ENCODE measurements at regions not wholly inside any gene's neighbourhood (a gene's known extent, or its start where the extent isn't known, plus 50 kb on each side); places are given as distances from the start of the nearest gene placed in this dataset.

DNA sequence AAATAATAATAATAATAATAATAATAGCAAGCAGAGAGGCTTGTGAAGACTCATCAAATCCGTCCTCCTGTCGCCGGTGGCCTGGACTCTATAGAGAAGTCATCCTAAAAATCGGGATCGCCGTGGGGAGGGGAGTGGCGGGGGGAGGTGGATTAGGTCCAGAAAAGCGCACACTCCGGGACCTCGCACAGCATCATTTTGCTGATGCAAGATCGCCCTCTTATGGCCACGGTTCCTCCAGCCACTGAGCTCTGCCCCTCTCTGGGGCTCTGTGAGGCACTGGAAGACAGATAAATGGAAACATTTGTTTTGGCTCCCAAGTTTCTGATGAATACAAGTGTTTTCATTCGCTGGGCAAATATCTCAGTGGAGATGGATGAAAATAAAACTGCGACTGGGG is 612.0 kb downstream of the MATN1 start:
- TF ChIP-seq, protein P1, sequence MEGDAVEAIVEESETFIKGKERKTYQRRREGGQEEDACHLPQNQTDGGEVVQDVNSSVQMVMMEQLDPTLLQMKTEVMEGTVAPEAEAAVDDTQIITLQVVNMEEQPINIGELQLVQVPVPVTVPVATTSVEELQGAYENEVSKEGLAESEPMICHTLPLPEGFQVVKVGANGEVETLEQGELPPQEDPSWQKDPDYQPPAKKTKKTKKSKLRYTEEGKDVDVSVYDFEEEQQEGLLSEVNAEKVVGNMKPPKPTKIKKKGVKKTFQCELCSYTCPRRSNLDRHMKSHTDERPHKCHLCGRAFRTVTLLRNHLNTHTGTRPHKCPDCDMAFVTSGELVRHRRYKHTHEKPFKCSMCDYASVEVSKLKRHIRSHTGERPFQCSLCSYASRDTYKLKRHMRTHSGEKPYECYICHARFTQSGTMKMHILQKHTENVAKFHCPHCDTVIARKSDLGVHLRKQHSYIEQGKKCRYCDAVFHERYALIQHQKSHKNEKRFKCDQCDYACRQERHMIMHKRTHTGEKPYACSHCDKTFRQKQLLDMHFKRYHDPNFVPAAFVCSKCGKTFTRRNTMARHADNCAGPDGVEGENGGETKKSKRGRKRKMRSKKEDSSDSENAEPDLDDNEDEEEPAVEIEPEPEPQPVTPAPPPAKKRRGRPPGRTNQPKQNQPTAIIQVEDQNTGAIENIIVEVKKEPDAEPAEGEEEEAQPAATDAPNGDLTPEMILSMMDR (IDR thresholded peaks at IDR 0.05; ENCODE audit: insufficient read depth, low read depth, low read length, missing control alignments): peak; percentile 55

DNA sequence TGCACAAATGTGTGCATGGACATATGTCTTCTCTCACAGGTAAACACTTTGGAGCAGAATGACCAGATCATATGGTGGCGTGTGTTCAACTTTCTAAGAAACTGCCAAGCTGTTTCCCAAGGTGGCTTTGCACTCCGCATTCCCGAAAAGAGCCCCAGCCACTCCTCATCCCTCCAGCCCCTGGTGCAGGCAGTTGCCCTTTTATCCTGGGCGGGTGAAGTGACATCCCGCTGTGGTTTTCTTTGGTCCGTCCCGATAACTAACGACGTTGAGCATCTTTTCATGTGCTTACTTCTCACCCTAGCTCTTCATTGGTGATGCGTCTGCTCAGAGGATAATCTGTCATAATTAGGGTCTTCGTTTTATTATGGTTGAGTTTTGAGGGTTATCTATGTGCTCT is 612.5 kb downstream of the MATN1 start:
- H3K4me3 ChIP-seq (ENCODE audit: low read length): no peak overlapping the region
- TF ChIP-seq, protein P1 (IDR thresholded peaks at IDR 0.05; ENCODE audit: insufficient read depth, low read depth, low read length, missing control alignments): no peak
- DNase-seq (ENCODE audit: low read depth): no peak

More for the DNA sequence above, 612.0 kb downstream of the MATN1 start:
- peak; percentile 19 for DNase-seq (ENCODE audit: low read depth)
- H3K4me3 ChIP-seq (ENCODE audit: low read length): no peak overlapping the region

DNA sequence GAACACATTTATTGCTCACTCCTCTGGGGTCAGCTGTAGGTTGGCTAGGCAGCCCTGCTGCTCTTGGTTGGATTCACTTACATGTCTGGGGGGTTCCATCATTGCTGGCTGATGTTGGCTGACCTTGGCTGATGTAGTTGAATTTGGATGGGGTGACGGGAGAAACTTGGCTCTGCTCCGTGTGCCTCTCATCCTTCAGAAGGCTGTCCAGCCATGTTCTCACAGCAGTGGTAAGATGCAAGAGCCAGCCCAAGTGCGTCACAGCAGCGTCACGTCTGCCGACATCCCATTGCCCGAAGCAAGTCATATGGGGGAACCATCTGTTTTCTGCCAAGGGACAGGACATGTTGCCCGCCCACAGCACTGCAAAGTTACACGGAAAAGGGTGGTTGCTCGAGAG is 613.5 kb downstream of the MATN1 start:
- TF ChIP-seq, protein P1 (IDR thresholded peaks at IDR 0.05; ENCODE audit: insufficient read depth, low read depth, low read length, missing control alignments): no peak
- no peak for DNase-seq (ENCODE audit: low read depth)
- H3K4me3 ChIP-seq (ENCODE audit: low read length): no peak overlapping the region

DNA sequence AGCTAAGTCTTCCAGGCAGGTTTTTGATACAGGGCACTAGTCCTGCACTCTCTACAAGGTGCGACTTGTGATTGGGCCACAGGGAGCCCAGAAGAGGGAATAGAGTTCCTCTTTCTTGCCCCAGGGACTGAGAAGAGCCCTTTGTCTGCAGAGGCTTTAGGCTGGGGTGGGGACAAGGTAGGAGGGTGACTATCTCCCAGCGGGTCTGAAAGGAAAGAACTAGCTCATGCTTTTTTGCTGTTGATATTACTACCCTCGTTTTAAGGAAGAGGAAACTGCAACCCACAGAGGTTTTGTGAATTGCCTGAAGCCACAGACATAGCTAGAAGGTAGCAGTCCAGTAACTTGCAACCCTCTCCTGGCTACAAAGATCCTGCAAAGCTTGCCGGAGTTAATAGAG is 615.2 kb downstream of the MATN1 start:
- no peak overlapping the region for H3K4me3 ChIP-seq (ENCODE audit: low read length)
- no peak for DNase-seq (ENCODE audit: low read depth)
- TF ChIP-seq, protein P1 (IDR thresholded peaks at IDR 0.05; ENCODE audit: insufficient read depth, low read depth, low read length, missing control alignments): no peak

DNA sequence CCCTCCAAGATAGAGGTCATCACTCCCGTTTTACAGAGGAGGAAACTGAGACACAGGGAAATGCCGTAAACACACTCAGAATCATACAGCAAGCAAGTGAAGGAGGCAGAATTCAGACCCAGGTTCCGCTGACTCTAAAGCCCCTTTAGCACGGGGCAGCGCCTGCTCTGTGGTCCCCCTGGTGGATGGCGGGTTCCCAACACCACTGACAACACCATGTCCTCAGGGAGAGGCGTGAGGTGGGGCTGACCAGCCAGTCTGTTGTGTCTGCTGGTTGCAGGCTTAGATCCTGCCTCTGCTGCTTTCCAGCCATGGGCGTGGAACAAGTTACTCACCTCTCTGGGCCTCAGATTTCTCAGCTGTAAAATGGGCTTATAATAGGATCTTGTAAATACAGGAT is 617.3 kb downstream of the MATN1 start:
- TF ChIP-seq, protein P1 (IDR thresholded peaks at IDR 0.05; ENCODE audit: insufficient read depth, low read depth, low read length, missing control alignments): peak; percentile 24
- H3K4me3 ChIP-seq (ENCODE audit: low read length): no peak overlapping the region
- DNase-seq (ENCODE audit: low read depth): peak; percentile 18

DNA sequence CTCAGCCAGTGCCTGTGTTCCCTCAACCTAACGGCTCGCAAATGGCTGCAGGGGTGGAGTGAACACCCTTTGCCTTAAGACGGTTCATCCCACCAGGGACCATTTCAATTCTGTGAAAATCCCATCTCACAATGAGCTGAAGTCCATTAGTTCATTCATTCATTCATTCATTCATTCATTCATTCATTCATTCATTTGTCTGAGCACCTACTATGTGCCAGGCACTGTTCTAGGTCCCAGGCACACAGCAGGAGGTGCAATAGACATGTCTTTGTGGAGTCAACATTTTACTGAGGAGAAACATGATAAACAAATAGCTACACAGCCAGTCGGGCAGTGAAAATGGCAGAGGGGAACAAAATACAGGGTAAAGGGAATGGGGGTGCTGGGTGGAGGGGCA is 618.8 kb downstream of the MATN1 start:
- H3K4me3 ChIP-seq (ENCODE audit: low read length): no peak overlapping the region
- no peak for DNase-seq (ENCODE audit: low read depth)
- TF ChIP-seq, protein P1 (IDR thresholded peaks at IDR 0.05; ENCODE audit: insufficient read depth, low read depth, low read length, missing control alignments): no peak

DNA sequence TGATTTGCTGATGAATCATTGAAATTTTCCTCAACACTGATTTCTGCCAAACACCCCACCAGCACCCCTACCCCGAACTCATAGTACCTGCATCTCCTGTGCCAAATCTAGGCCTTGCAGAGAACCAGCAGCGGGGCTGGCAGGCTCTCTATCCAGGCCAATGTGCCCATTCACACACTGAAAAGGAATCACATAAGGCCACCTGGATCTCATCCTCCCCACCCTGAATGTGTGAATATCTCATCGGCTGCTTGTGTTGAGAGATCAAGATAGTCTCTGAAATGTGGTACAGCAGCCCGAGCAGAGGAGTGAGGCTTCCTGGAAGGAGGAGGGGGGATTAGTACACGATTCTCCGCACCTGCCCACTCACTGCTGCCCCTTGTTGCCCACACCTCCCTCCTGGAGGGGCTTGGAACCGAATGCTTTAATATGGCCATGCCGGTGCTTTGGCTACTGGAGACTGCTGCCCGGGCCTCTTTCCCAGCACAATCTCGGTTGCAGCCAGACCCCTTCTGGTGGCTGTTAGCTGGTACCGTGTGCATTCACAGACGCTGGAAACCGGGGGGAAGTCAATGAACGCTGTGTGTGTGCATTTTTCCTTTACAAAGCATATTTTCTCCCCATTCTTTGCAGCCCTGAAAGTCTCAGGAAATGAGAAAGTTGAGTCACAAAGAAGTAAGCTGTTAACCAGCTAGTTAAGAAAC is 619.5 kb downstream of the MATN1 start:
- TF ChIP-seq, protein P1 (IDR thresholded peaks at IDR 0.05; ENCODE audit: insufficient read depth, low read depth, low read length, missing control alignments): no peak
- no peak overlapping the region for H3K4me3 ChIP-seq (ENCODE audit: low read length)
- DNase-seq (ENCODE audit: low read depth): no peak

Measured in epithelial cell of esophagus (primary cell).